WTC11 (cell line): ENCODE measurements at regions not wholly inside any gene's neighbourhood (a gene's known extent, or its start where the extent isn't known, plus 50 kb on each side); places are given as distances from the start of the nearest gene placed in this dataset.

Experiments
- ATAC-seq: fragments of 200-7000 bp; cut with Tn5 transposase; 2 replicates; pipeline ENCODE4 v1.10.0; 2021; ENCODE audit warnings: mild to moderate bottlenecking, moderate library complexity
- CTCF ChIA-PET: fragments of 300-600 bp; sonication (Branson Sonifier 250); formaldehyde crosslinking; loops from one replicate; lab custom pipeline; 2021; ENCODE audit warnings: antibody characterized with exemption; lab: Charles Lee
- POLR2A ChIA-PET: fragments of 350-600 bp; sonication (Branson Sonifier 250); formaldehyde crosslinking; loops from one replicate; lab custom pipeline; 2021; ENCODE audit warnings: antibody characterized with exemption; lab: Charles Lee
- DNase-seq: peaks from one replicate; pipeline ENCODE4 v3.0.0; 2021; ENCODE audit warnings: low spot score
- H3K27ac Mint-ChIP-seq: 2 replicates; pipeline ENCODE4 v1.8.0; 2021; ENCODE audit warnings: mixed read lengths
- H3K27me3 Mint-ChIP-seq: 2 replicates; pipeline ENCODE4 v1.8.0; 2021; ENCODE audit warnings: low read depth, mild to moderate bottlenecking, moderate library complexity, mixed read lengths
- H3K36me3 Mint-ChIP-seq: 2 replicates; pipeline ENCODE4 v1.8.0; 2021; ENCODE audit warnings: mixed read lengths
- H3K4me1 Mint-ChIP-seq: 2 replicates; pipeline ENCODE4 v1.8.0; 2022; ENCODE audit warnings: mixed read lengths
- H3K4me3 Mint-ChIP-seq: 2 replicates; pipeline ENCODE4 v1.8.0; 2021; ENCODE audit warnings: mild to moderate bottlenecking, moderate library complexity, mixed read lengths
- H3K9me3 Mint-ChIP-seq: 2 replicates; pipeline ENCODE4 v1.8.0; 2021; ENCODE audit warnings: mixed read lengths
- CREB1 ChIP-seq: sonication (generic); formaldehyde crosslinking; IDR thresholded peaks from 2 replicates; pipeline ENCODE4 v1.8.0; 2023; ENCODE audit warnings: mild to moderate bottlenecking, missing genetic modification reagents
- CREM ChIP-seq: sonication (generic); formaldehyde crosslinking; IDR thresholded peaks from 2 replicates; pipeline ENCODE4 v1.8.1; 2022; ENCODE audit warnings: mild to moderate bottlenecking, missing genetic modification reagents, moderate library complexity
- EMX1 ChIP-seq: fragments of 250-450 bp; sonication (Bioruptor Pico); IDR thresholded peaks from 2 replicates; pipeline ENCODE4 v1.8.0; 2021; ENCODE audit warnings: mild to moderate bottlenecking
- FOXJ3 ChIP-seq: sonication (generic); formaldehyde crosslinking; IDR thresholded peaks from 2 replicates; pipeline ENCODE4 v1.9.0; 2021; ENCODE audit warnings: missing genetic modification reagents, mild to moderate bottlenecking, borderline replicate concordance
- GABPB1 ChIP-seq: sonication (generic); formaldehyde crosslinking; IDR thresholded peaks from 2 replicates; pipeline ENCODE4 v1.8.1; 2023; ENCODE audit warnings: mild to moderate bottlenecking, missing genetic modification reagents
- JUN ChIP-seq: sonication (generic); formaldehyde crosslinking; IDR thresholded peaks from 2 replicates; pipeline ENCODE4 v1.8.0; 2023; ENCODE audit warnings: mild to moderate bottlenecking, missing genetic modification reagents
- NFYB ChIP-seq: sonication (generic); formaldehyde crosslinking; conservative IDR thresholded peaks from 2 replicates; pipeline ENCODE4 v1.8.0; 2022; ENCODE audit warnings: low read depth, missing genetic modification reagents
- NR2C2 ChIP-seq: sonication (generic); formaldehyde crosslinking; IDR thresholded peaks from 2 replicates; pipeline ENCODE4 v1.8.0; 2022; ENCODE audit warnings: mild to moderate bottlenecking, missing genetic modification reagents
- OVOL2 ChIP-seq: fragments of 250-450 bp; sonication (Bioruptor Pico); IDR thresholded peaks from 2 replicates; pipeline ENCODE4 v1.9.0; 2021; ENCODE audit warnings: mild to moderate bottlenecking, borderline replicate concordance
- PRRX2 ChIP-seq: fragments of 250-450 bp; sonication (Bioruptor Pico); IDR thresholded peaks from 2 replicates; pipeline ENCODE4 v1.8.0; 2021; ENCODE audit warnings: mild to moderate bottlenecking
- RORB ChIP-seq: fragments of 250-450 bp; sonication (Bioruptor Pico); IDR thresholded peaks from 2 replicates; pipeline ENCODE4 v1.9.0; 2021; ENCODE audit warnings: mild to moderate bottlenecking
- SOX15 ChIP-seq: fragments of 250-450 bp; sonication (Bioruptor Pico); IDR thresholded peaks from 2 replicates; pipeline ENCODE4 v1.9.0; 2021; ENCODE audit warnings: mild to moderate bottlenecking
- TCF7 ChIP-seq: sonication (generic); formaldehyde crosslinking; IDR thresholded peaks from 2 replicates; pipeline ENCODE4 v1.8.0; 2022; ENCODE audit warnings: mild to moderate bottlenecking, low read depth, missing genetic modification reagents, moderate library complexity
- TEAD4 ChIP-seq: sonication (generic); formaldehyde crosslinking; IDR thresholded peaks from 2 replicates; pipeline ENCODE4 v1.8.0; 2022; ENCODE audit warnings: mild to moderate bottlenecking, missing genetic modification reagents
- ZNF263 ChIP-seq: sonication (generic); formaldehyde crosslinking; IDR thresholded peaks from 2 replicates; pipeline ENCODE4 v1.8.1; 2022; ENCODE audit warnings: low read depth, mild to moderate bottlenecking, moderate library complexity, missing genetic modification reagents
- ZNF423 ChIP-seq: fragments of 250-450 bp; sonication (Bioruptor Pico); IDR thresholded peaks from 2 replicates; pipeline ENCODE4 v2.1.2; 2022; ENCODE audit warnings: mild to moderate bottlenecking, moderate library complexity
- TF ChIP-seq, protein P1 (sequence below): sonication (generic); formaldehyde crosslinking; IDR thresholded peaks from 2 replicates; pipeline ENCODE4 v1.8.1; 2023; ENCODE audit warnings: mild to moderate bottlenecking, missing genetic modification reagents
- TF ChIP-seq, protein P2 (sequence below): sonication (generic); formaldehyde crosslinking; IDR thresholded peaks from 2 replicates; pipeline ENCODE4 v1.8.0; 2022; ENCODE audit warnings: mild to moderate bottlenecking, missing genetic modification reagents
- TF ChIP-seq, protein P3 (sequence below): sonication (generic); formaldehyde crosslinking; IDR thresholded peaks from 2 replicates; pipeline ENCODE4 v1.8.1; 2023; ENCODE audit warnings: mild to moderate bottlenecking, missing genetic modification reagents, moderate library complexity
- TF ChIP-seq, protein P4 (sequence below): fragments of 200-600 bp; IDR thresholded peaks from 2 replicates; pipeline ENCODE4 v1.8.0; 2022; ENCODE audit warnings: antibody characterized with exemption
- TF ChIP-seq, protein P5 (sequence below): sonication (generic); formaldehyde crosslinking; IDR thresholded peaks from 2 replicates; pipeline ENCODE4 v1.8.1; 2023; ENCODE audit warnings: mild to moderate bottlenecking, missing genetic modification reagents, moderate library complexity
- TF ChIP-seq, protein P6 (sequence below): fragments of 250-450 bp; sonication (Bioruptor Pico); IDR thresholded peaks from 2 replicates; pipeline ENCODE4 v1.9.0; 2021; ENCODE audit warnings: mild to moderate bottlenecking
- TF ChIP-seq, protein P7 (sequence below): sonication (generic); formaldehyde crosslinking; conservative IDR thresholded peaks from 2 replicates; pipeline ENCODE4 v1.8.1; 2022; ENCODE audit warnings: mild to moderate bottlenecking, missing genetic modification reagents

DNA sequence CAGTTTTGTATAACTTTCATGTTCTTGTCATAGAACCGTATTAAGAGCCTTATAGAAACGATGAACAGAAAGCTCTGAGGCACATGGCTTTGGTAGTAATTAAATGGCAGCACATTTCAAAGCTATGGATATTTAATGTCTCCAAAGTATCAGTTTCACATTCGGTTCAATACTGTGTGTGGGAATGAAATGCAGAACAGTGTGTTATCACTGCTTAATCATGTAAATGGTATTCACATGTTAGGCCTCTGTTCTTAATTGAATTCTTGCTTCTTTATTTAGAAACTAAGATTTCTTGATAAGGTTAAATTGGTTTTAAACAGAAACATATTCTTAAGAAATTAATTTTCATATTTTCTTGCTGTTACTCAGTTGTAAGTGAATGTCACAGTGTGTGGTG, 701.0 kb upstream of the PITX2 start:
- ChIA-PET CTCF (no interaction called here), POLR2A (no interaction called here)
- H3K27me3 Mint-ChIP-seq = no peaks in the 10 kb centered on the region
- no peaks in the 10 kb centered on the region for H3K9me3 Mint-ChIP-seq
- ATAC-seq = no peak
- no peak for DNase-seq
- H3K4me3 Mint-ChIP-seq = no peak overlapping the region
- no peak overlapping the region for H3K27ac Mint-ChIP-seq
- no peaks in the 10 kb centered on the region for H3K4me1 Mint-ChIP-seq
- TF ChIP-seq TCF7 (CRISPR knock-in tag) (no peak), SOX15 (CRISPR knock-in tag) (no peak), JUN (CRISPR knock-in tag) (no peak), ZNF263 (no peak), TEAD4 (CRISPR knock-in tag) (no peak), RORB (CRISPR knock-in tag) (no peak)
- TF ChIP-seq, protein P1, sequence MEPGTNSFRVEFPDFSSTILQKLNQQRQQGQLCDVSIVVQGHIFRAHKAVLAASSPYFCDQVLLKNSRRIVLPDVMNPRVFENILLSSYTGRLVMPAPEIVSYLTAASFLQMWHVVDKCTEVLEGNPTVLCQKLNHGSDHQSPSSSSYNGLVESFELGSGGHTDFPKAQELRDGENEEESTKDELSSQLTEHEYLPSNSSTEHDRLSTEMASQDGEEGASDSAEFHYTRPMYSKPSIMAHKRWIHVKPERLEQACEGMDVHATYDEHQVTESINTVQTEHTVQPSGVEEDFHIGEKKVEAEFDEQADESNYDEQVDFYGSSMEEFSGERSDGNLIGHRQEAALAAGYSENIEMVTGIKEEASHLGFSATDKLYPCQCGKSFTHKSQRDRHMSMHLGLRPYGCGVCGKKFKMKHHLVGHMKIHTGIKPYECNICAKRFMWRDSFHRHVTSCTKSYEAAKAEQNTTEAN (CRISPR knock-in tag) = no peak
- no peaks in the 10 kb centered on the region for H3K36me3 Mint-ChIP-seq

DNA sequence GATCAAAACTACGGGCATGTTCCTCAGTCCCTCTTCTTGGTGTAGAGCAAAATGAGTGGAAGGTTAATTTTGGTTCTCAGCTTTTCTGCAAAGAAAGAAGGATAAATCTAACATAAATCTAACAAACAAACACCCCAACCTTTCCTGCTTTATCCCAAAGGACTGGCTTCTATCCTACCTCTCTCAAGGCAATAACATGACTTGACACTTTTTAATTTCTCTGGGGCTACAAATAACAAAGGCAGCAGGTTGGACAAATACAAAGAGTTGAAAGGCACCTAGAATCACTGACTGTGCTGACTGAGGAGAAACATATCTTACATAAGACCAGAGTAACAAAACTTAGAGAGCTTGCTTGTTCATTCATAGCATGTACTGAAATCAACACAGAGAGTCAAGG, 703.6 kb upstream of the PITX2 start:
- Mint-ChIP-seq H3K36me3 (no peaks in the 10 kb centered on the region), H3K27ac (no peak overlapping the region), H3K27me3 (no peaks in the 10 kb centered on the region), H3K4me3 (no peak overlapping the region), H3K9me3 (no peaks in the 10 kb centered on the region), H3K4me1 (no peaks in the 10 kb centered on the region)
- ChIA-PET POLR2A (no interaction called here), CTCF (no interaction called here)
- DNase-seq = no peak
- no peak for ATAC-seq
- TF ChIP-seq, protein P2, sequence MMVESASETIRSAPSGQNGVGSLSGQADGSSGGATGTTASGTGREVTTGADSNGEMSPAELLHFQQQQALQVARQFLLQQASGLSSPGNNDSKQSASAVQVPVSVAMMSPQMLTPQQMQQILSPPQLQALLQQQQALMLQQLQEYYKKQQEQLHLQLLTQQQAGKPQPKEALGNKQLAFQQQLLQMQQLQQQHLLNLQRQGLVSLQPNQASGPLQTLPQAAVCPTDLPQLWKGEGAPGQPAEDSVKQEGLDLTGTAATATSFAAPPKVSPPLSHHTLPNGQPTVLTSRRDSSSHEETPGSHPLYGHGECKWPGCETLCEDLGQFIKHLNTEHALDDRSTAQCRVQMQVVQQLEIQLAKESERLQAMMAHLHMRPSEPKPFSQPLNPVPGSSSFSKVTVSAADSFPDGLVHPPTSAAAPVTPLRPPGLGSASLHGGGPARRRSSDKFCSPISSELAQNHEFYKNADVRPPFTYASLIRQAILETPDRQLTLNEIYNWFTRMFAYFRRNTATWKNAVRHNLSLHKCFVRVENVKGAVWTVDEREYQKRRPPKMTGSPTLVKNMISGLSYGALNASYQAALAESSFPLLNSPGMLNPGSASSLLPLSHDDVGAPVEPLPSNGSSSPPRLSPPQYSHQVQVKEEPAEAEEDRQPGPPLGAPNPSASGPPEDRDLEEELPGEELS (CRISPR knock-in tag) = no peak
- TF ChIP-seq CREB1 (CRISPR knock-in tag) (no peak), CREM (CRISPR knock-in tag) (no peak), EMX1 (CRISPR knock-in tag) (no peak), ZNF423 (CRISPR knock-in tag) (no peak), OVOL2 (CRISPR knock-in tag) (no peak), GABPB1 (no peak), NFYB (CRISPR knock-in tag) (no peak)
- TF ChIP-seq, protein P3, sequence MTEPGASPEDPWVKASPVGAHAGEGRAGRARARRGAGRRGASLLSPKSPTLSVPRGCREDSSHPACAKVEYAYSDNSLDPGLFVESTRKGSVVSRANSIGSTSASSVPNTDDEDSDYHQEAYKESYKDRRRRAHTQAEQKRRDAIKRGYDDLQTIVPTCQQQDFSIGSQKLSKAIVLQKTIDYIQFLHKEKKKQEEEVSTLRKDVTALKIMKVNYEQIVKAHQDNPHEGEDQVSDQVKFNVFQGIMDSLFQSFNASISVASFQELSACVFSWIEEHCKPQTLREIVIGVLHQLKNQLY = no peak
- TF ChIP-seq, protein P4, sequence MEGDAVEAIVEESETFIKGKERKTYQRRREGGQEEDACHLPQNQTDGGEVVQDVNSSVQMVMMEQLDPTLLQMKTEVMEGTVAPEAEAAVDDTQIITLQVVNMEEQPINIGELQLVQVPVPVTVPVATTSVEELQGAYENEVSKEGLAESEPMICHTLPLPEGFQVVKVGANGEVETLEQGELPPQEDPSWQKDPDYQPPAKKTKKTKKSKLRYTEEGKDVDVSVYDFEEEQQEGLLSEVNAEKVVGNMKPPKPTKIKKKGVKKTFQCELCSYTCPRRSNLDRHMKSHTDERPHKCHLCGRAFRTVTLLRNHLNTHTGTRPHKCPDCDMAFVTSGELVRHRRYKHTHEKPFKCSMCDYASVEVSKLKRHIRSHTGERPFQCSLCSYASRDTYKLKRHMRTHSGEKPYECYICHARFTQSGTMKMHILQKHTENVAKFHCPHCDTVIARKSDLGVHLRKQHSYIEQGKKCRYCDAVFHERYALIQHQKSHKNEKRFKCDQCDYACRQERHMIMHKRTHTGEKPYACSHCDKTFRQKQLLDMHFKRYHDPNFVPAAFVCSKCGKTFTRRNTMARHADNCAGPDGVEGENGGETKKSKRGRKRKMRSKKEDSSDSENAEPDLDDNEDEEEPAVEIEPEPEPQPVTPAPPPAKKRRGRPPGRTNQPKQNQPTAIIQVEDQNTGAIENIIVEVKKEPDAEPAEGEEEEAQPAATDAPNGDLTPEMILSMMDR = no peak
- TF ChIP-seq, protein P5, sequence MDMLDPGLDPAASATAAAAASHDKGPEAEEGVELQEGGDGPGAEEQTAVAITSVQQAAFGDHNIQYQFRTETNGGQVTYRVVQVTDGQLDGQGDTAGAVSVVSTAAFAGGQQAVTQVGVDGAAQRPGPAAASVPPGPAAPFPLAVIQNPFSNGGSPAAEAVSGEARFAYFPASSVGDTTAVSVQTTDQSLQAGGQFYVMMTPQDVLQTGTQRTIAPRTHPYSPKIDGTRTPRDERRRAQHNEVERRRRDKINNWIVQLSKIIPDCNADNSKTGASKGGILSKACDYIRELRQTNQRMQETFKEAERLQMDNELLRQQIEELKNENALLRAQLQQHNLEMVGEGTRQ (CRISPR knock-in tag) = no peak

DNA sequence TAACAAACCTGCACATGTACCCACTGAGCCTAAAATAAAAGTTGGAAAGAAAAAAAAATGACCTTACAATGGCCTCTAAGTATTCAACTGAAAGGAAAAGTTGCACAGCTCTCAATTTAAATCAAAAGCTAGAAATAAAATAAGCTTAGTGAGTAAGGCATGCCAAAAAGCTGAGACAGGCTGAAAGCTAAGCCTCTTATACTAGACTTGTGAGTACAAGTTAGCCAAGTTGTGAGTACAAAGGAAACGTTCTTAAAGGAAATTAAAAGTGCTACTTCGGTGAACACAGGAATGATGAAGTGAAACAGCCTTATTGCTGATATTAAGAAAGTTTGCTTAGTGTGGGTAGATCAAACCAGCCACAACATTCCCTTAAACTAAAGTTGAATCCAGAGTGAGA, 707.9 kb upstream of the PITX2 start:
- ATAC-seq = no peak
- no peak for TF ChIP-seq NR2C2 (CRISPR knock-in tag)
- no peak for TF ChIP-seq FOXJ3 (CRISPR knock-in tag)
- TF ChIP-seq PRRX2 (CRISPR knock-in tag) = no peak
- TF ChIP-seq ZNF263 = no peak
- TF ChIP-seq, protein P3 = no peak
- TF ChIP-seq, protein P6, sequence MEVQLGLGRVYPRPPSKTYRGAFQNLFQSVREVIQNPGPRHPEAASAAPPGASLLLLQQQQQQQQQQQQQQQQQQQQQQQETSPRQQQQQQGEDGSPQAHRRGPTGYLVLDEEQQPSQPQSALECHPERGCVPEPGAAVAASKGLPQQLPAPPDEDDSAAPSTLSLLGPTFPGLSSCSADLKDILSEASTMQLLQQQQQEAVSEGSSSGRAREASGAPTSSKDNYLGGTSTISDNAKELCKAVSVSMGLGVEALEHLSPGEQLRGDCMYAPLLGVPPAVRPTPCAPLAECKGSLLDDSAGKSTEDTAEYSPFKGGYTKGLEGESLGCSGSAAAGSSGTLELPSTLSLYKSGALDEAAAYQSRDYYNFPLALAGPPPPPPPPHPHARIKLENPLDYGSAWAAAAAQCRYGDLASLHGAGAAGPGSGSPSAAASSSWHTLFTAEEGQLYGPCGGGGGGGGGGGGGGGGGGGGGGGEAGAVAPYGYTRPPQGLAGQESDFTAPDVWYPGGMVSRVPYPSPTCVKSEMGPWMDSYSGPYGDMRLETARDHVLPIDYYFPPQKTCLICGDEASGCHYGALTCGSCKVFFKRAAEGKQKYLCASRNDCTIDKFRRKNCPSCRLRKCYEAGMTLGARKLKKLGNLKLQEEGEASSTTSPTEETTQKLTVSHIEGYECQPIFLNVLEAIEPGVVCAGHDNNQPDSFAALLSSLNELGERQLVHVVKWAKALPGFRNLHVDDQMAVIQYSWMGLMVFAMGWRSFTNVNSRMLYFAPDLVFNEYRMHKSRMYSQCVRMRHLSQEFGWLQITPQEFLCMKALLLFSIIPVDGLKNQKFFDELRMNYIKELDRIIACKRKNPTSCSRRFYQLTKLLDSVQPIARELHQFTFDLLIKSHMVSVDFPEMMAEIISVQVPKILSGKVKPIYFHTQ (CRISPR knock-in tag) = no peak
- TF ChIP-seq, protein P7, sequence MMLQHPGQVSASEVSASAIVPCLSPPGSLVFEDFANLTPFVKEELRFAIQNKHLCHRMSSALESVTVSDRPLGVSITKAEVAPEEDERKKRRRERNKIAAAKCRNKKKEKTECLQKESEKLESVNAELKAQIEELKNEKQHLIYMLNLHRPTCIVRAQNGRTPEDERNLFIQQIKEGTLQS = no peak

More for the DNA sequence above, 707.9 kb upstream of the PITX2 start:
- Mint-ChIP-seq H3K4me1 (no peaks in the 10 kb centered on the region), H3K36me3 (no peaks in the 10 kb centered on the region), H3K9me3 (peaks cover under 1% of the 10 kb centered on the region; the same call in 1 of the 2 replicates), H3K4me3 (no peak overlapping the region), H3K27me3 (no peaks in the 10 kb centered on the region), H3K27ac (no peak overlapping the region)
- POLR2A ChIA-PET = interaction anchor here (0.6 kb wide), 1 partner anchor 227 kb away, joined by 3 read pairs; no protein-coding TSS in a partner anchor
- no peak for DNase-seq
- CTCF ChIA-PET = no interaction called here
